Mesothelial cell of epicardium (in vitro differentiated cells): ENCODE measurements at regions not wholly inside any gene's neighbourhood (a gene's known extent, or its start where the extent isn't known, plus 50 kb on each side); places are given as distances from the start of the nearest gene placed in this dataset.
"Not testable (repeated sequence)": the region's sequence is repeated elsewhere in the genome, so short reads cannot be mapped to it uniquely, and the experiment has no call there.

ENCODE experiments used
- DNase-seq, 2 experiments: peaks; one replicate each; pipeline ENCODE4 v3.0.0; 2021; ENCODE audit warnings: low spot score in 2 of 2; ENCODE audit not compliant: unreplicated experiment in 2 of 2
- H3K27ac Mint-ChIP-seq: 2 replicates; pipeline ENCODE4 v1.8.0; 2021; ENCODE audit warnings: mixed read lengths
- H3K27me3 Mint-ChIP-seq: 2 replicates; pipeline ENCODE4 v1.8.0; 2021; ENCODE audit warnings: low read depth, mixed read lengths
- H3K36me3 Mint-ChIP-seq: 2 replicates; pipeline ENCODE4 v1.8.0; 2021; ENCODE audit warnings: mixed read lengths
- H3K4me1 Mint-ChIP-seq: 2 replicates; pipeline ENCODE4 v1.8.0; 2021; ENCODE audit warnings: mixed read lengths
- H3K4me3 Mint-ChIP-seq: 2 replicates; pipeline ENCODE4 v1.8.0; 2021; ENCODE audit warnings: mild to moderate bottlenecking, moderate library complexity, mixed read lengths
- H3K9me3 Mint-ChIP-seq: 2 replicates; pipeline ENCODE4 v1.8.0; 2021; ENCODE audit warnings: mixed read lengths
- CTCF ChIP-seq: fragments of 200-600 bp; sonication (generic); IDR thresholded peaks from one replicate; pipeline ENCODE4 v1.5.0; 2021; ENCODE audit warnings: antibody characterized with exemption; ENCODE audit not compliant: unreplicated experiment

- no peak for TF ChIP-seq CTCF
- no peaks in the 10 kb centered on the region for H3K36me3 Mint-ChIP-seq
- H3K27ac Mint-ChIP-seq, result no peak overlapping the region
- H3K4me1 Mint-ChIP-seq, result no peaks in the 10 kb centered on the region
- no peak for DNase-seq
- no peaks in the 10 kb centered on the region for H3K9me3 Mint-ChIP-seq
- H3K27me3 Mint-ChIP-seq, result peaks cover 71% of the 10 kb centered on the region
- no peak overlapping the region for H3K4me3 Mint-ChIP-seq
Measured at GRCh38 chr10:131553581-131553980, 242.1 kb upstream of the TCERG1L start.

- Mint-ChIP-seq H3K27ac (no peak overlapping the region), H3K4me1 (no peaks in the 10 kb centered on the region), H3K4me3 (no peak overlapping the region), H3K9me3 (no peaks in the 10 kb centered on the region), H3K36me3 (no peaks in the 10 kb centered on the region), H3K27me3 (peaks cover 67% of the 10 kb centered on the region)
- no peak for DNase-seq
- no peak for TF ChIP-seq CTCF
Measured at GRCh38 chr10:131554821-131555220, 243.3 kb upstream of the TCERG1L start.

- no peak for DNase-seq
- H3K4me3 Mint-ChIP-seq, result no peak overlapping the region
- H3K27ac Mint-ChIP-seq, result no peak overlapping the region
- peaks cover 70% of the 10 kb centered on the region for H3K27me3 Mint-ChIP-seq
- TF ChIP-seq CTCF, result no peak
- H3K4me1 Mint-ChIP-seq, result no peaks in the 10 kb centered on the region
- no peaks in the 10 kb centered on the region for H3K9me3 Mint-ChIP-seq
- no peaks in the 10 kb centered on the region for H3K36me3 Mint-ChIP-seq
Measured at GRCh38 chr10:131555406-131555805, 243.9 kb upstream of the TCERG1L start.

DNA sequence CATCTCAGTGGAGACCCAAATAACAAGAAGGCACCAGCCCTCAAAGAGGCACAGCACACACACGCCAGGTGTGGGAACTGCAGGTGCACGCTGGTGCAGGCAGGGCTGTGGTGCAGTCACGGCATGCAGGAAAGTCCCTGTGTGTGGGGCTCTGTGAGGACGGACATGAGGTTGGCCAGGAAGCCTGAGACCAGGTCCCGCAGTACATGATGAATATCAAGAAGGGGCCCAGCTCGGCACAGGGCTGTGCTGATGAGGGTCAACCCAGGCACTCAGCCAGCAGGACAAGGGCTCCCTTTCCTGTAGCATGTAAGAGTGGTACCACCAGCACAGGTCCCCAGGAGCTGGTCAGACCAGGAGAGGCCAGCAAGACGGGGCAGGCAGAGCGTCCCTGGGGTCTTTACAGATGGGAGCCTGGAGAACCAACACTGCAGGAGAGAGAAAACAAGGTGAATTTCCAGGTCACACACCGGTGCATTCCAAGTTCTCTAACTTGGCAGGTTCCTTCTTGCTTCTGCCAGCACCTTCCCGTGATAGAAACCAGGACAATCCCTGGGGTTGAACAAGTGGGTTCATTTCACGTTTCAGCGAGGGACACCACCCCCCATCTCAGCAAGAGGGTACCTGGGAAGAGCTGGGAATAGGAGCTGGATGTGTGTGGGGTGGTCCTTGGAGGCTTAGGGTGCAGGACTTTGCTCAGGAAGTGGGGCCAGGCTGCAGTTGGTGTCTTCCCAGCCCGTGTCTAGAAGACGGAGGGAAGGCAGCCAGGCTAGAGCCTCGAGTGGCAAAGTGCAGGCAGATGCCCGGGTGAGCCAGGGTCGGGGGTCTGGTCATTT, 244.8 kb upstream of the TCERG1L start:
- no peak for TF ChIP-seq CTCF
- H3K9me3 Mint-ChIP-seq, result no peaks in the 10 kb centered on the region
- H3K4me3 Mint-ChIP-seq, result no peak overlapping the region
- no peaks in the 10 kb centered on the region for H3K36me3 Mint-ChIP-seq
- H3K4me1 Mint-ChIP-seq, result no peaks in the 10 kb centered on the region
- no peak for DNase-seq
- peaks cover 67% of the 10 kb centered on the region for H3K27me3 Mint-ChIP-seq
- no peak overlapping the region for H3K27ac Mint-ChIP-seq

DNA sequence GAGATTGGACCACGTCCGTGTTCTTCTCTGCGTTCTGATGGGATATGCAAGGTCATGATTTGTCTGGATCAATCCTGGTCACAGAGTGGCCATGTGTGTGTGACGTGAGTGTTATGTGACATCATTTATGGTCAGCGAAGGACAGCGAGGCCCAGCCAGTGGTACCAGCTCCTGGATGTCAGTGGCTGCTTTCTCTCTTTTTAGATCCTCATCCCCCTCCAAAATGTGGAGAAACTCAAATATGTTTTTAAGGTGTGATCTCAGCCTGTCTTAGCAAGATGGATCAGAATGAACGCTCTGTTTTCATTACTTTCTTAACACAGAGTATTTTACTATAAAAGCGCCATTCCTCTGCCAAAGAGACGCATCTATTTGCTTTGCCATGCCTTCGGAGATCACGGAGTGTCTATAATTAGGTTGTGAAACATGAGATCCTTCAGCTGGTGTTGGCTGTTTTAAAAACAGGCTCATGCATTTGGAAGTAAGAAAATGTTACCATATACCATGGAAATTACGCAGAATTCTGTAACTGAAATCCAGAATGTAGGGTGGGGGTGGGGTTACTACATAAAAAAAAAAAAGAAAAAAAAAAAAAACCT, 245.5 kb upstream of the TCERG1L start:
- H3K9me3 Mint-ChIP-seq, result no peaks in the 10 kb centered on the region
- no peaks in the 10 kb centered on the region for H3K36me3 Mint-ChIP-seq
- TF ChIP-seq CTCF, result no peak
- H3K4me1 Mint-ChIP-seq, result no peaks in the 10 kb centered on the region
- H3K4me3 Mint-ChIP-seq, result no peak overlapping the region
- peaks cover 70% of the 10 kb centered on the region for H3K27me3 Mint-ChIP-seq
- no peak for DNase-seq
- H3K27ac Mint-ChIP-seq, result no peak overlapping the region

GRCh38 chr10:131557956-131558355, 246.4 kb upstream of the TCERG1L start:
- not testable (repeated sequence) for H3K4me1 Mint-ChIP-seq

More at GRCh38 chr10:131557956-131558355, 246.4 kb upstream of the TCERG1L start:
- DNase-seq, H3K4me3 Mint-ChIP-seq, H3K9me3 Mint-ChIP-seq, H3K27ac Mint-ChIP-seq, H3K36me3 Mint-ChIP-seq: not testable (repeated sequence)
- peaks cover 69% of the 10 kb centered on the region for H3K27me3 Mint-ChIP-seq
